ENCODE measurements at regions not wholly inside any gene's neighbourhood (a gene's known extent, or its start where the extent isn't known, plus 50 kb on each side); places are given as distances from the start of the nearest gene placed in this dataset.

DNA sequence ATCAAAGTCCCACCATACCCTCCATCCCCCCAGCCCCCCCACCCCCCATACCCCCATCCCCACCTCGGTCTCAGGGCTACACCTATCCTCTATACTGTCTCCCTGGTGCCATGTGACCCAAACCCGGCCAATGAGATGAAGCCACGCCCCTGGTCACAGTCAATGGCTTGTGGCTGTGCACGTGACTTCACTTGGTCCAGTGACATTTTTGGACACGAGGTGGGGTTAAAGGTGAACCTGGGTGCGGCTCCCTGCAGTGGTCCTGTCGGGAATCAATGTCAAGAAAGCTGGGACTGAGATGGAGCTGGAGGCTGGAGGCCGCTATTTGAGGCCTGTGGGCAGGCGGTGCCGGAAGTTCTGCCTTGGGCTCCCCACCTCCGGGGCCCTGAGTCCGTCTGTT lies 100.7 kb upstream of the MAP1LC3B2 start:
- CTCF ChIA-PET, result interaction anchor here (1.3 to 1.5 kb wide), 2 partner anchors 37 to 141 kb away, joined by 3 read pairs; no protein-coding TSS in a partner anchor
- POLR2A ChIA-PET, result no interaction called here
- no peak for DNase-seq (ENCODE audit: extremely low spot score)
- no peak for TF ChIP-seq CTCF (IDR thresholded peaks at IDR 0.05; ENCODE audit: control extremely low read depth, extremely low read depth, low read depth, missing control alignments)

DNA sequence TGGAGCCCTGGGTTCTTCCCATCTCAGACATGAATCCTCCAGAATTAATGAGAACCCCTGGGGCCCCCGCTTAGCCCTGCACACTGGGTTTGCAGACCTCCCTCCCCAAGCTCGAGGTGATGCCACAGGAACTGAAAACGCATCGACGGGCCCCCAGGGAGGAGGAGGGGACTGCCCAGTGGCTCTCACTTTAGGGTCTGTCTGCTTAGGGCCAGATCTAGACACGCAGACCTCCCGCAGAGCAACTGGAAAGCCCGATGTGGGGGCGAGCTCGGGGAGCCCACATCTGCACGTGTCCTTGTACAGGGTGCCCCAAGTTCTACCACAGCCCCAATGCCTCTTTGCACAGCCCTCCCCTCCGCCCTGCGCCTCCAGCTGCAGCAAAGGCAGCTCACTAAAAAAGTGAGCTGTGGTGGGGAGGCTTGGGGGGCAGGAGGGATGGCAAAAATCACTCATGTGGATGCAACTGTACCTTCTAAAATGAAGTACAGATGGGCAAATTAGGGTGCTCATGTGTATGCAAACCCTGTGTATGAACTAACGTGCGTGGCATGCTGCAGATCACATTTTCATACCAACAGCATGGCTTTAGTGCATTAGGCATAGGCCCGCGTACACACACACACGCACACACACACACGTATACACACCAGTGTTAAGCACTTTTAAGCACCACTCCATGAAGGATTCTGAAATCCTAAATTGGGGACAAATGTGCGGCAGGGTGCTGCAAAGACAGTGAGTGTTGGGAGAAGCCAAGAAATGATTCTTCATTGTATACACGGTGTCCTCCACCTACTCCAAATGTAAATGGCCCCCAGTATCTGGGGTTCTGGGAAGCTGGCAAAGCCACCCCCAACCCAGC lies 99.9 kb upstream of the MAP1LC3B2 start:
- CTCF ChIA-PET, result interaction anchor here (1.3 to 1.5 kb wide), 2 partner anchors 36 to 140 kb away, joined by 3 read pairs; no protein-coding TSS in a partner anchor
- POLR2A ChIA-PET, result no interaction called here
- no peak for TF ChIP-seq CTCF (IDR thresholded peaks at IDR 0.05; ENCODE audit: control extremely low read depth, extremely low read depth, low read depth, missing control alignments)
- DNase-seq (ENCODE audit: extremely low spot score), result peak; percentile 37

- no peak for TF ChIP-seq CTCF (IDR thresholded peaks at IDR 0.05; ENCODE audit: control extremely low read depth, extremely low read depth, low read depth, missing control alignments)
- POLR2A ChIA-PET, result no interaction called here
- no peak for DNase-seq (ENCODE audit: extremely low spot score)
- CTCF ChIA-PET, result no interaction called here
Observed at GRCh38 chr12:116459916-116460663, 99.1 kb upstream of the MAP1LC3B2 start.

DNA sequence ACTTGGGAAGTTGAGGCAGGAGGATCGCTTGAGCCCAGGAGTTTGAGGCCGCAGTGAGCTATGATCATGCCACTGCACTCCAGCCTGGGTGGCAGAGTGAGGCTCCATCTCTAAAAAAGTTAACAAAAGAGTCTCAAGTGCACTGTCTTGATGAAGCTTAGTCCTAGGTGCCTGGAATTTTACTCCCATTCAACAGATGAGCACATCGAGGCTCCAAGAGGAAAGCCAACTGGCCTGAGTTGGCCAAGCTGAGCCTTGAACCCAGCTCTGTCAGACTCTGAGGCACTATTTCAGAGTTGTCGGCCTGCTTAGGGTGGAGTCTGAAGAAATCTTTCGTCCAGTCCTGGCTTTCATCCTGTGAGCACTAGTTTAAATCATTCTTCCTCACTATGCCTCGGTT lies 98.1 kb upstream of the MAP1LC3B2 start:
- DNase-seq (ENCODE audit: extremely low spot score), result no peak
- CTCF ChIA-PET, result no interaction called here
- POLR2A ChIA-PET, result interaction anchor here (0.7 kb wide), 1 partner anchor 417 kb away, joined by 7 read pairs; no protein-coding TSS in a partner anchor
- TF ChIP-seq CTCF (IDR thresholded peaks at IDR 0.05; ENCODE audit: control extremely low read depth, extremely low read depth, low read depth, missing control alignments), result no peak

DNA sequence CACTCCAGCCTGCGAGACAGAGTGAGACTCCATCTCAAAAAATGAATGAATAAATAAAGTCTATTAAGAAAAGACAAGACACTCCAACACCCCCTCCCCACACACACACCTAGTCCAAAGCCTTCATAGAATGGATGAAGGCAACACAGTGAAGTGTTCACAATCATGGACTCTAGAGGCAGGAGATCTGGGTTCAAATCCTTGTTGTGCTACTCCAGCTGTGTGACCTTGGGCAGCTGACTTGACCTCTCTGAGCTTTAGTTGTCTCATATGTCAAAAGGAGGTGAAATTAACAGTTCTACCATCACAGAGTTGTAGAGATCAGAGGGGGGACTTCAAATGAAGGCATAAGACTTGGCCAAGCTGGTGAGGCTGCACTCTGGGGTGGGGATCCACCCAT lies 95.8 kb upstream of the MAP1LC3B2 start:
- DNase-seq (ENCODE audit: extremely low spot score), result no peak
- no peak for TF ChIP-seq CTCF (IDR thresholded peaks at IDR 0.05; ENCODE audit: control extremely low read depth, extremely low read depth, low read depth, missing control alignments)
- ChIA-PET CTCF (no interaction called here), POLR2A (no interaction called here)

- POLR2A ChIA-PET, result no interaction called here
- TF ChIP-seq CTCF (IDR thresholded peaks at IDR 0.05; ENCODE audit: control extremely low read depth, extremely low read depth, low read depth, missing control alignments), result no peak
- CTCF ChIA-PET, result interaction anchor here (1.3 to 2.3 kb wide), 3 partner anchors 11 to 16 kb away, joined by 4 to 8 read pairs (median 5); no protein-coding TSS in a partner anchor
- DNase-seq (ENCODE audit: extremely low spot score), result no peak
Observed at GRCh38 chr12:116465407-116465806, 93.8 kb upstream of the MAP1LC3B2 start.

All from GM10248 (cell line).